Neural crest cell (in vitro differentiated cells): ENCODE measurements at regions not wholly inside any gene's neighbourhood (a gene's known extent, or its start where the extent isn't known, plus 50 kb on each side); places are given as distances from the start of the nearest gene placed in this dataset.

Experiments used
- DNase-seq: peaks from one replicate; pipeline ENCODE4 v3.0.0; 2021; ENCODE audit warnings: low read depth, mixed read lengths, low spot score
- H3K27ac Mint-ChIP-seq: one replicate; pipeline ENCODE4 v1.8.0; 2021; ENCODE audit warnings: mild to moderate bottlenecking, mixed read lengths; ENCODE audit not compliant: unreplicated experiment
- H3K27me3 Mint-ChIP-seq: 2 replicates; pipeline ENCODE4 v1.8.0; 2021; ENCODE audit warnings: low read depth, mild to moderate bottlenecking, mixed read lengths
- H3K36me3 Mint-ChIP-seq: 2 replicates; pipeline ENCODE4 v1.8.0; 2021; ENCODE audit warnings: low read depth, mild to moderate bottlenecking, mixed read lengths
- H3K4me1 Mint-ChIP-seq: 2 replicates; pipeline ENCODE4 v1.8.0; 2021; ENCODE audit warnings: mixed read lengths
- H3K4me3 Mint-ChIP-seq: one replicate; pipeline ENCODE4 v1.8.0; 2021; ENCODE audit warnings: mild to moderate bottlenecking, mixed read lengths
- H3K9me3 Mint-ChIP-seq: 2 replicates; pipeline ENCODE4 v1.8.0; 2021; ENCODE audit warnings: mixed read lengths
- TF ChIP-seq, protein P1 (sequence below): fragments of 200-600 bp; sonication (generic); conservative IDR thresholded peaks from 2 replicates; pipeline ENCODE4 v1.5.0; 2021; ENCODE audit warnings: antibody characterized with exemption, mild to moderate bottlenecking

DNA sequence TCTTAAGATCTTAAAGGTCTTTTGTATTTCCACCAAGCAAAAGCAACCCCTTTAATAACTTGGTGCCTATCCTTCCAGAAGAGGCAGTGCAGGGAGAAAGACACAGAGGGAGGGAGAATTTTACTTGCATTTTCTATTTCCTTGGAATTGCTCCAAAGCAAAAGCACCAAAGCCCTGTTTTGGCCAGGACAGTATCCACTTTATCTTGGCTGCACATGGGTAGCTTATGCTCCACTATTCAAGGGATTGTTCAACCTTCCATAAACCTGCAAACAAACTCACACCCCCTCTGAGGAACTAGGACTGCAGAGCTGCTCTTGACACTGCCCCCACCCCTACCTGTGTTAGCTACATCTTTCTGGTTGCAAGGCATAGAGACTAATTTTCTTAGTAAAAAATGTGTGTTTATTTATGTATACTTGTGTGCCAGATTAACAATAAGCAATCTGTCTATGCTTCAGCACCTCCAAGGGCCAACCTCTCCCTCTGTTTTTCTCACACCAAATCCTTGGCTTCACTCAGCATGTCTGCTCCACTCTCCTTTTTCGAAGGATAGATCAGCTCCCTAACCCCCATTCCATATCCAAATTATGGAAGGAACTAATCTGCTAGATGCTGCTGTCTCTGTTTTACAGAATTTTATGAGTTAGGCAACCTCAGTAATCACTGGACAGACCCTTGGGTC lies 68.1 kb upstream of the KLF12 start:
- Mint-ChIP-seq H3K4me3 (no peak overlapping the region), H3K27ac (no peak overlapping the region), H3K27me3 (no peaks in the 10 kb centered on the region), H3K4me1 (peaks cover 22% of the 10 kb centered on the region), H3K36me3 (no peaks in the 10 kb centered on the region), H3K9me3 (peaks cover 20% of the 10 kb centered on the region)
- TF ChIP-seq, protein P1, sequence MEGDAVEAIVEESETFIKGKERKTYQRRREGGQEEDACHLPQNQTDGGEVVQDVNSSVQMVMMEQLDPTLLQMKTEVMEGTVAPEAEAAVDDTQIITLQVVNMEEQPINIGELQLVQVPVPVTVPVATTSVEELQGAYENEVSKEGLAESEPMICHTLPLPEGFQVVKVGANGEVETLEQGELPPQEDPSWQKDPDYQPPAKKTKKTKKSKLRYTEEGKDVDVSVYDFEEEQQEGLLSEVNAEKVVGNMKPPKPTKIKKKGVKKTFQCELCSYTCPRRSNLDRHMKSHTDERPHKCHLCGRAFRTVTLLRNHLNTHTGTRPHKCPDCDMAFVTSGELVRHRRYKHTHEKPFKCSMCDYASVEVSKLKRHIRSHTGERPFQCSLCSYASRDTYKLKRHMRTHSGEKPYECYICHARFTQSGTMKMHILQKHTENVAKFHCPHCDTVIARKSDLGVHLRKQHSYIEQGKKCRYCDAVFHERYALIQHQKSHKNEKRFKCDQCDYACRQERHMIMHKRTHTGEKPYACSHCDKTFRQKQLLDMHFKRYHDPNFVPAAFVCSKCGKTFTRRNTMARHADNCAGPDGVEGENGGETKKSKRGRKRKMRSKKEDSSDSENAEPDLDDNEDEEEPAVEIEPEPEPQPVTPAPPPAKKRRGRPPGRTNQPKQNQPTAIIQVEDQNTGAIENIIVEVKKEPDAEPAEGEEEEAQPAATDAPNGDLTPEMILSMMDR, result no peak
- DNase-seq, result no peak

- Mint-ChIP-seq H3K9me3 (peaks cover 13% of the 10 kb centered on the region), H3K36me3 (no peaks in the 10 kb centered on the region), H3K4me1 (peaks cover 20% of the 10 kb centered on the region), H3K4me3 (no peak overlapping the region), H3K27me3 (no peaks in the 10 kb centered on the region), H3K27ac (no peak overlapping the region)
- TF ChIP-seq, protein P1, result no peak
- DNase-seq, result no peak
Measured at GRCh38 chr13:74201530-74201929, 67.3 kb upstream of the KLF12 start.

DNA sequence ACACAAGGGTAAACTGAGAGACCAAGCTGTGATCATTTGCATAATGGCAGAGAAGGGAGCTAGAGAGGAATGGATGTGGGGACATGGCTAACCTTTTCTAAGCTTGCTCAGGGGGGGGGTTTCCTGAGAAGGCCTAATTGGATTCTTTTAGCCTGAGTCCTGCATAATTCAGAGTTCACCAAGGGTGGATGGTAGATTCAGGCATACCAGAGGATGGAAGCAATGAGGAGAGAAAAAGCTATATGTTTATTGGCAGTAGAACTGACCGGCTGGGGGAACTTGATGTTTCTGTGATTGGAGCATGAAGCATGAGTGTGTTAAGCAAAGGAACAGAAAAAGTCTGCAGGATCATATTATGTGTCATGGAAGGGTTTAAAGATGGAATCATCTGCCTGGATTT lies 65.9 kb upstream of the KLF12 start:
- DNase-seq, result no peak
- H3K4me1 Mint-ChIP-seq, result peaks cover 16% of the 10 kb centered on the region
- TF ChIP-seq, protein P1, result no peak
- H3K4me3 Mint-ChIP-seq, result no peak overlapping the region
- H3K27ac Mint-ChIP-seq, result no peak overlapping the region
- H3K27me3 Mint-ChIP-seq, result no peaks in the 10 kb centered on the region
- peaks cover 10% of the 10 kb centered on the region for H3K9me3 Mint-ChIP-seq
- H3K36me3 Mint-ChIP-seq, result no peaks in the 10 kb centered on the region

- peak overlapping the region; percentile 92 for H3K27ac Mint-ChIP-seq
- DNase-seq, result no peak
- TF ChIP-seq, protein P1, result no peak
- H3K4me3 Mint-ChIP-seq, result peak overlapping the region; percentile 42
- peaks cover 4% of the 10 kb centered on the region for H3K9me3 Mint-ChIP-seq
- no peaks in the 10 kb centered on the region for H3K27me3 Mint-ChIP-seq
- H3K4me1 Mint-ChIP-seq, result peaks cover 16% of the 10 kb centered on the region
- H3K36me3 Mint-ChIP-seq, result no peaks in the 10 kb centered on the region
Measured at GRCh38 chr13:74197677-74198429, 63.6 kb upstream of the KLF12 start.

DNA sequence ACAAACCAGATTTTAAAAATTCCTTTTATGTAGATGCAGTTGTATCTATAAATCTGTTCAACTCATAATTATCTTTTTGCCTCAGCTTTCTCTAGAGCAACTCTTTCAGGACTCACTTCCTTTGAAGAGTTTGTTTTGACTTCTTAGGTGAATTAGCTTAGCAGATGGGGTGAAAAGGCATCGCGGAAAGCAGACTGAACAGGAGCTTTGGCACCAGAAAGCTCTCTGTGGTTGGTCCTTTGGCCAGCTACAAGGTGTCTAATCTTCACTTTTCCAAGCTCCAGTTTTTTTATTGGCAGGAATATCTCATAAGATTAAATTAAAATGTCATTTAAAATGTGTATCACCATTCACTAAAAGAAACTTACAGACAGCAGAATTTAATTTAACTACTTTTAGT lies 60.6 kb upstream of the KLF12 start:
- H3K36me3 Mint-ChIP-seq, result no peaks in the 10 kb centered on the region
- H3K9me3 Mint-ChIP-seq, result no peaks in the 10 kb centered on the region
- TF ChIP-seq, protein P1, result no peak
- no peak for DNase-seq
- H3K27me3 Mint-ChIP-seq, result no peaks in the 10 kb centered on the region
- no peak overlapping the region for H3K27ac Mint-ChIP-seq
- no peak overlapping the region for H3K4me3 Mint-ChIP-seq
- H3K4me1 Mint-ChIP-seq, result peaks cover 26% of the 10 kb centered on the region
